Neural cell (in vitro differentiated cells): ENCODE measurements at regions not wholly inside any gene's neighbourhood (a gene's known extent, or its start where the extent isn't known, plus 50 kb on each side); places are given as distances from the start of the nearest gene placed in this dataset.
"Not testable (repeated sequence)": the region's sequence is repeated elsewhere in the genome, so short reads cannot be mapped to it uniquely, and the experiment has no call there.

Experiments used
- H2AFZ ChIP-seq: fragments of 200-600, 300-800 bp; sonication (generic), shearing (Covaris generic); 2 replicates; pipeline ENCODE4 v1.6.0; 2014; ENCODE audit warnings: low read depth, mild to moderate bottlenecking, antibody characterized with exemption, low read length, moderate library complexity
- H3F3A ChIP-seq: fragments of 200-600 bp; shearing (Covaris generic); 2 replicates; pipeline ENCODE4 v1.6.1; 2016; ENCODE audit warnings: mild to moderate bottlenecking, moderate library complexity, mixed read lengths, antibody characterized with exemption, low read length; ENCODE audit not compliant: insufficient read depth, poor library complexity, severe bottlenecking
- H3K27ac ChIP-seq: fragments of 200-600, 300-800 bp; sonication (generic), shearing (Covaris generic); 2 replicates; pipeline ENCODE4 v1.5.1; 2014; ENCODE audit warnings: mild to moderate bottlenecking, low read length, moderate library complexity
- H3K27me3 ChIP-seq: fragments of 300-800, 200-600 bp; sonication (generic), shearing (Covaris generic); 2 replicates; pipeline ENCODE4 v1.6.0; 2014; ENCODE audit warnings: mild to moderate bottlenecking, low read depth, low read length, moderate library complexity; ENCODE audit not compliant: insufficient read depth
- H3K36me3 ChIP-seq: fragments of 300-800, 200-600 bp; sonication (generic), shearing (Covaris generic); 2 replicates; pipeline ENCODE4 v1.5.1; 2014; ENCODE audit warnings: mild to moderate bottlenecking, antibody characterized with exemption, low read length, moderate library complexity; ENCODE audit not compliant: insufficient read depth
- H3K4me2 ChIP-seq: fragments of 300-800, 200-600 bp; sonication (generic), shearing (Covaris generic); 2 replicates; pipeline ENCODE4 v1.6.0; 2014; ENCODE audit warnings: mild to moderate bottlenecking, low read length
- H3K4me3 ChIP-seq: fragments of 300-800, 200-600 bp; sonication (generic), shearing (Covaris generic); 2 replicates; pipeline ENCODE4 v1.5.1; 2014; ENCODE audit warnings: mild to moderate bottlenecking, low read length, moderate library complexity
- H3K79me2 ChIP-seq: fragments of 200-600 bp; shearing (Covaris generic); replicated peaks from 2 replicates; pipeline ENCODE4 v1.6.0; 2014; ENCODE audit warnings: mild to moderate bottlenecking, low read length, moderate library complexity; ENCODE audit not compliant: insufficient read depth
- H3K9ac ChIP-seq: fragments of 300-800, 200-600 bp; sonication (generic), shearing (Covaris generic); 2 replicates; pipeline ENCODE4 v1.6.1; 2016; ENCODE audit warnings: mild to moderate bottlenecking, low read length, mixed read lengths
- H3K9me2 ChIP-seq: fragments of 200-600 bp; shearing (Covaris generic); 2 replicates; pipeline ENCODE4 v1.6.1; 2016; ENCODE audit warnings: mild to moderate bottlenecking, low read length, mixed read lengths; ENCODE audit not compliant: insufficient read depth
- H3K9me3 ChIP-seq: fragments of 200-600, 300-800 bp; sonication (generic), shearing (Covaris generic); 2 replicates; pipeline ENCODE4 v1.6.1; 2016; ENCODE audit warnings: mild to moderate bottlenecking, mixed run types, low read length, moderate library complexity, mixed read lengths
- H4K20me1 ChIP-seq: fragments of 200-600 bp; shearing (Covaris generic); 2 replicates; pipeline ENCODE4 v1.6.1; 2016; ENCODE audit warnings: mild to moderate bottlenecking, mixed run types; ENCODE audit not compliant: insufficient read depth
- EP300 ChIP-seq: fragments of 450-650 bp; conservative IDR thresholded peaks from 2 replicates; pipeline ENCODE4 v1.6.1; 2014; ENCODE audit warnings: antibody characterized with exemption, mild to moderate bottlenecking, moderate library complexity; ENCODE audit not compliant: poor library complexity, severe bottlenecking
- EZH2 ChIP-seq: fragments of 200-600, 300-800 bp; shearing (Covaris generic), sonication (generic); IDR thresholded peaks from 2 replicates; pipeline ENCODE4 v1.6.1; 2014; ENCODE audit warnings: antibody characterized with exemption, low read length, borderline replicate concordance, mild to moderate bottlenecking; ENCODE audit not compliant: insufficient read depth, poor library complexity, severe bottlenecking
- MXI1 ChIP-seq: fragments of 450-650 bp; conservative IDR thresholded peaks from 2 replicates; pipeline ENCODE4 v1.6.1; 2014; ENCODE audit warnings: antibody characterized with exemption, mild to moderate bottlenecking; ENCODE audit not compliant: poor library complexity, severe bottlenecking
- POLR2AphosphoS5 ChIP-seq: IDR thresholded peaks from 2 replicates; pipeline ENCODE4 v1.6.1; 2012
- RAD21 ChIP-seq: fragments of 450-650 bp; conservative IDR thresholded peaks from 2 replicates; pipeline ENCODE4 v1.6.1; 2014; ENCODE audit warnings: antibody characterized with exemption, mild to moderate bottlenecking, moderate library complexity
- SMC3 ChIP-seq: fragments of 450-650 bp; conservative IDR thresholded peaks from 2 replicates; pipeline ENCODE4 v1.6.1; 2014; ENCODE audit warnings: antibody characterized with exemption, mild to moderate bottlenecking, moderate library complexity; ENCODE audit not compliant: poor library complexity
- TAF1 ChIP-seq: IDR thresholded peaks from 2 replicates; pipeline ENCODE4 v1.6.1; 2012; ENCODE audit warnings: low read depth
- TF ChIP-seq, protein P1 (sequence below): fragments of 450-650 bp; IDR thresholded peaks from 2 replicates; pipeline ENCODE4 v1.5.1; 2014; ENCODE audit warnings: antibody characterized with exemption, mild to moderate bottlenecking, moderate library complexity; ENCODE audit not compliant: poor library complexity, severe bottlenecking
- TF ChIP-seq, protein P2 (sequence below): IDR thresholded peaks from 2 replicates; pipeline ENCODE4 v1.6.1; 2012; ENCODE audit warnings: borderline replicate concordance

DNA sequence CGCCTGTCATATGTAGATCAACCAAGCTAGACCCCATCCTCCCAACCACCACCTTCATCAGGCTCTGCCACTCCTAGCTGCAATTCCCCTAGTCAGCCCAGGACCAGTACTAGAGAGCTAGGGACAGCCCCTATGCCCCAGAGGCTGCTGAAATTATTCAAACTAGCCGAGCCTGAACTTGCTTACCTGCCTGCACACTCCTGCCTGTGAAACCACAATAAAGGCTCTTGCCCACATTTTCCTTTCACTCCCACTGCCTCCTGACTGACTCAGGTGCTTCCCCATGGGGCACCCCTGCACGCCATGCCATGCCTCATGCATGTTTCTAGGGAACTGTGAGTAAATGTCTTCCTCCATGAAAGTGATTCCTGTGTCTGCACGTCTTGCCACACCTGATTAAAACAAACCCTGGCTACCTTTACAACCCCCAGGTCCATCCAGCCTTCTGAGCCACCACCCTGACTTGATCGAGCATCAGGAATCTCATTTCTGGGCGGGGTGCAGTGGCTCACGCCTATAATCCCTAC lies 66.5 kb upstream of the IER3 start:
- H3K4me3 ChIP-seq: no peak overlapping the region
- H3K79me2 ChIP-seq: no peaks in the 10 kb centered on the region
- TF ChIP-seq EZH2: no peak
- TF ChIP-seq, protein P1, sequence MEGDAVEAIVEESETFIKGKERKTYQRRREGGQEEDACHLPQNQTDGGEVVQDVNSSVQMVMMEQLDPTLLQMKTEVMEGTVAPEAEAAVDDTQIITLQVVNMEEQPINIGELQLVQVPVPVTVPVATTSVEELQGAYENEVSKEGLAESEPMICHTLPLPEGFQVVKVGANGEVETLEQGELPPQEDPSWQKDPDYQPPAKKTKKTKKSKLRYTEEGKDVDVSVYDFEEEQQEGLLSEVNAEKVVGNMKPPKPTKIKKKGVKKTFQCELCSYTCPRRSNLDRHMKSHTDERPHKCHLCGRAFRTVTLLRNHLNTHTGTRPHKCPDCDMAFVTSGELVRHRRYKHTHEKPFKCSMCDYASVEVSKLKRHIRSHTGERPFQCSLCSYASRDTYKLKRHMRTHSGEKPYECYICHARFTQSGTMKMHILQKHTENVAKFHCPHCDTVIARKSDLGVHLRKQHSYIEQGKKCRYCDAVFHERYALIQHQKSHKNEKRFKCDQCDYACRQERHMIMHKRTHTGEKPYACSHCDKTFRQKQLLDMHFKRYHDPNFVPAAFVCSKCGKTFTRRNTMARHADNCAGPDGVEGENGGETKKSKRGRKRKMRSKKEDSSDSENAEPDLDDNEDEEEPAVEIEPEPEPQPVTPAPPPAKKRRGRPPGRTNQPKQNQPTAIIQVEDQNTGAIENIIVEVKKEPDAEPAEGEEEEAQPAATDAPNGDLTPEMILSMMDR: no peak
- no peak for TF ChIP-seq SMC3
- no peak for TF ChIP-seq RAD21
- TF ChIP-seq EP300: no peak
- TF ChIP-seq POLR2AphosphoS5: no peak
- no peak for TF ChIP-seq TAF1
- TF ChIP-seq MXI1: no peak
- TF ChIP-seq, protein P2, sequence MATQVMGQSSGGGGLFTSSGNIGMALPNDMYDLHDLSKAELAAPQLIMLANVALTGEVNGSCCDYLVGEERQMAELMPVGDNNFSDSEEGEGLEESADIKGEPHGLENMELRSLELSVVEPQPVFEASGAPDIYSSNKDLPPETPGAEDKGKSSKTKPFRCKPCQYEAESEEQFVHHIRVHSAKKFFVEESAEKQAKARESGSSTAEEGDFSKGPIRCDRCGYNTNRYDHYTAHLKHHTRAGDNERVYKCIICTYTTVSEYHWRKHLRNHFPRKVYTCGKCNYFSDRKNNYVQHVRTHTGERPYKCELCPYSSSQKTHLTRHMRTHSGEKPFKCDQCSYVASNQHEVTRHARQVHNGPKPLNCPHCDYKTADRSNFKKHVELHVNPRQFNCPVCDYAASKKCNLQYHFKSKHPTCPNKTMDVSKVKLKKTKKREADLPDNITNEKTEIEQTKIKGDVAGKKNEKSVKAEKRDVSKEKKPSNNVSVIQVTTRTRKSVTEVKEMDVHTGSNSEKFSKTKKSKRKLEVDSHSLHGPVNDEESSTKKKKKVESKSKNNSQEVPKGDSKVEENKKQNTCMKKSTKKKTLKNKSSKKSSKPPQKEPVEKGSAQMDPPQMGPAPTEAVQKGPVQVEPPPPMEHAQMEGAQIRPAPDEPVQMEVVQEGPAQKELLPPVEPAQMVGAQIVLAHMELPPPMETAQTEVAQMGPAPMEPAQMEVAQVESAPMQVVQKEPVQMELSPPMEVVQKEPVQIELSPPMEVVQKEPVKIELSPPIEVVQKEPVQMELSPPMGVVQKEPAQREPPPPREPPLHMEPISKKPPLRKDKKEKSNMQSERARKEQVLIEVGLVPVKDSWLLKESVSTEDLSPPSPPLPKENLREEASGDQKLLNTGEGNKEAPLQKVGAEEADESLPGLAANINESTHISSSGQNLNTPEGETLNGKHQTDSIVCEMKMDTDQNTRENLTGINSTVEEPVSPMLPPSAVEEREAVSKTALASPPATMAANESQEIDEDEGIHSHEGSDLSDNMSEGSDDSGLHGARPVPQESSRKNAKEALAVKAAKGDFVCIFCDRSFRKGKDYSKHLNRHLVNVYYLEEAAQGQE: no peak
- no peaks in the 10 kb centered on the region for H3K9me2 ChIP-seq
- H3K36me3 ChIP-seq: no peaks in the 10 kb centered on the region
- no peak overlapping the region for H2AFZ ChIP-seq
- no peak overlapping the region for H3K27ac ChIP-seq
- no peak overlapping the region for H3K9ac ChIP-seq
- no peaks in the 10 kb centered on the region for H3K9me3 ChIP-seq
- H3K27me3 ChIP-seq: no peaks in the 10 kb centered on the region
- no peaks in the 10 kb centered on the region for H3F3A ChIP-seq
- H4K20me1 ChIP-seq: no peaks in the 10 kb centered on the region
- H3K4me2 ChIP-seq: no peak overlapping the region

DNA sequence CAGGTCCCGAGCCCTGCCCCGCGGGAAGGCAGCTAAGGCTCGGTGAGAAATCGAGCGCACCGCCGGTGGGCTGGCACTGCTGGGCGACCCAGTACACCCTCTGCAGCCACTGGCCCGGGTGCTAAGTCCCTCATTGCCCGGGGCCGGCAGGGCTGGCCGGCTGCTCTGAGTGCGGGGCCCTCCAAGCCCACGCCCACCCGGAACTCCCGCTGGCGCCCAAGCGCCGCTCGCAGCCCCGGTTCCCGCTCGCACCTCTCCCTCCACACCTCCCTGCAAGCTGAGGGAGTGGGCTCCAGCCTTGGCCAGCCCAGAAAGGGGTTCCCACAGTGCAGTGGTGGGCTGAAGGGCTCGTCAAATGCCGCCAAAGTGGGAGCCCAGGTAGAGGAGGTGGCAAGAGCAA lies 63.2 kb upstream of the IER3 start:
- H3K9me2 ChIP-seq, H3K9me3 ChIP-seq, H3K27me3 ChIP-seq, H3K27ac ChIP-seq, H3K9ac ChIP-seq, H3K4me3 ChIP-seq, H2AFZ ChIP-seq, H3F3A ChIP-seq, H3K79me2 ChIP-seq, H4K20me1 ChIP-seq, H3K36me3 ChIP-seq, H3K4me2 ChIP-seq: not testable (repeated sequence)

DNA sequence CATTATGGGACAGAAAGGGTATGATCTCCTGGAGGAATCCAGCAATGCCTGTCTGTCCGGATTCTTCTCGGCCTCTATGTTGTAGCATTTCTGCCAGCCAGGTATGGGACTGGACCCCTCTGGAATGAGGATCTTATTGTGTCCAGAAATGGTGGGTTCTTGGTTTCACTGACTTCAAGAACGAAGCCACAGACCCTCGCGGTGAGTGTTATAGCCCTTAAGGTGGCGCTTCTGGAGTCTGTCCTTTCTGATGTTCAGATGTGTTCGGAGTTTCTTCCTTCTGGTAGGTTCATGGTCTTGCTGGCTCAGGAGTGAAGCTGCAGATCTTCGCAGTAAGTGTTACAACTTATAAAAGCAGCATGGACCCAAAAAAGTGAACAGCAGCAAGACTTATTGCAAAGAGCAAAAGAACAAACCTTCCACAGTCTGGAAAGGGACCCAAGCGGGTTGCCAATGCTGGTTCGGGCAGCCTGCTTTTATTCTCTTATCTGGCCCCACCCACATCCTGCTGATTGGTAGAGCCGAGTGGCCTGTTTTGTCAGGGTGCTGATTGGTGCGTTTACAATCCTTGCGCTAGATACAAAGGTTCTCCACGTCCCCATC lies 62.3 kb upstream of the IER3 start:
- Histone ChIP-seq H3K27ac (no peak overlapping the region), H3K27me3 (no peaks in the 10 kb centered on the region), H3K9me2 (no peaks in the 10 kb centered on the region), H3K4me2 (no peak overlapping the region), H3K79me2 (no peaks in the 10 kb centered on the region), H2AFZ (no peak overlapping the region), H3F3A (no peaks in the 10 kb centered on the region), H3K9ac (no peak overlapping the region), H4K20me1 (no peaks in the 10 kb centered on the region), H3K4me3 (no peak overlapping the region), H3K9me3 (no peaks in the 10 kb centered on the region), H3K36me3 (no peaks in the 10 kb centered on the region)
- TF ChIP-seq MXI1 (no peak), EZH2 (no peak), POLR2AphosphoS5 (no peak), TAF1 (no peak), SMC3 (no peak), RAD21 (no peak), EP300 (no peak)
- TF ChIP-seq, protein P1: no peak
- TF ChIP-seq, protein P2: no peak
